ENCODE measurements at regions not wholly inside any gene's neighbourhood (a gene's known extent, or its start where the extent isn't known, plus 50 kb on each side); places are given as distances from the start of the nearest gene placed in this dataset.

GRCh38 chr13:111401151-111401550, 80.7 kb downstream of the TEX29 start:
- peak in 1 of 3 donors; percentile 13 for DNase-seq
- intact Hi-C loops (cut with DNase I) = no loop called here
- no peak for TF ChIP-seq POLR2A (IDR thresholded peaks at IDR 0.05)
- no peak for ATAC-seq
- H3K36me3 ChIP-seq = no peaks in the 10 kb centered on the region
- no peak overlapping the region for H3K27ac ChIP-seq
- no peaks in the 10 kb centered on the region for H3K9me3 ChIP-seq
- H3K4me1 ChIP-seq = no peaks in the 10 kb centered on the region
- no peak overlapping the region for H3K4me3 ChIP-seq
- no peaks in the 10 kb centered on the region for H3K27me3 ChIP-seq
- 34% methylated on average over 4 of the region's 6 CpGs for WGBS (ENCODE audit: insufficient coverage, low coverage, low lambda C conversion rate, missing lambda C conversion rate)

DNA sequence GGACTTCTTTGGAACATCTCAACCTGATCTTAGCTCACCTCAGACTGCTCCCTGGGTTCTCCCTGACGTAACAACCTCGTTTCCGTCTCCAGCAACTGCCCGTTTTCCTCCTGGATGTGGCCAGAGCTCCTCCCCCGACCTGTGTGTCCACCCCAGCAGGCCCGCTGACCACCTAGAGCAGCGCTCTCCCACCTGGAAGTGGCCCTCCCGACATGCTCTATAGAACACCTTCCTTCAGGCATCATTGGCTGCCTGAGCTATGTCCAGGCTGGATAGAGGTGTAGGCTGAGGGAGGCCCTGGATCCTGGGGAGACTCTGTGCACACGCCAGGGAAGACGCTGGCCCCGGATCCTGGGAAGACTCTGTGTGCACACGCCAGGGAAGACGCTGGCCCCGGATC, 81.3 kb downstream of the TEX29 start:
- Histone ChIP-seq H3K27ac (no peak overlapping the region), H3K4me1 (no peaks in the 10 kb centered on the region), H3K36me3 (no peaks in the 10 kb centered on the region), H3K4me3 (no peak overlapping the region), H3K9me3 (no peaks in the 10 kb centered on the region), H3K27me3 (no peaks in the 10 kb centered on the region)
- WGBS (ENCODE audit: insufficient coverage, low coverage, low lambda C conversion rate, missing lambda C conversion rate) = 57% methylated on average over 7 of the region's 14 CpGs
- TF ChIP-seq, protein P1, sequence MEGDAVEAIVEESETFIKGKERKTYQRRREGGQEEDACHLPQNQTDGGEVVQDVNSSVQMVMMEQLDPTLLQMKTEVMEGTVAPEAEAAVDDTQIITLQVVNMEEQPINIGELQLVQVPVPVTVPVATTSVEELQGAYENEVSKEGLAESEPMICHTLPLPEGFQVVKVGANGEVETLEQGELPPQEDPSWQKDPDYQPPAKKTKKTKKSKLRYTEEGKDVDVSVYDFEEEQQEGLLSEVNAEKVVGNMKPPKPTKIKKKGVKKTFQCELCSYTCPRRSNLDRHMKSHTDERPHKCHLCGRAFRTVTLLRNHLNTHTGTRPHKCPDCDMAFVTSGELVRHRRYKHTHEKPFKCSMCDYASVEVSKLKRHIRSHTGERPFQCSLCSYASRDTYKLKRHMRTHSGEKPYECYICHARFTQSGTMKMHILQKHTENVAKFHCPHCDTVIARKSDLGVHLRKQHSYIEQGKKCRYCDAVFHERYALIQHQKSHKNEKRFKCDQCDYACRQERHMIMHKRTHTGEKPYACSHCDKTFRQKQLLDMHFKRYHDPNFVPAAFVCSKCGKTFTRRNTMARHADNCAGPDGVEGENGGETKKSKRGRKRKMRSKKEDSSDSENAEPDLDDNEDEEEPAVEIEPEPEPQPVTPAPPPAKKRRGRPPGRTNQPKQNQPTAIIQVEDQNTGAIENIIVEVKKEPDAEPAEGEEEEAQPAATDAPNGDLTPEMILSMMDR (IDR thresholded peaks at IDR 0.05) = no peak
- TF ChIP-seq POLR2A (IDR thresholded peaks at IDR 0.05) = no peak
- ATAC-seq = no peak
- intact Hi-C loops (cut with DNase I) = no loop called here
- DNase-seq = peak in 1 of 3 donors; percentile 24

GRCh38 chr13:111402441-111402840, 82.0 kb downstream of the TEX29 start:
- no peaks in the 10 kb centered on the region for H3K4me1 ChIP-seq
- no peaks in the 10 kb centered on the region for H3K27me3 ChIP-seq
- no peaks in the 10 kb centered on the region for H3K36me3 ChIP-seq
- 54% methylated on average over 2 of the region's 15 CpGs for WGBS (ENCODE audit: insufficient coverage, low coverage, low lambda C conversion rate, missing lambda C conversion rate)
- no peak overlapping the region for H3K27ac ChIP-seq
- TF ChIP-seq, protein P1 (IDR thresholded peaks at IDR 0.05) = no peak
- TF ChIP-seq POLR2A (IDR thresholded peaks at IDR 0.05) = no peak
- DNase-seq (peak in 1 of 3 donors; percentile 28), ATAC-seq (no peak)
- no peaks in the 10 kb centered on the region for H3K9me3 ChIP-seq
- intact Hi-C loops (cut with DNase I) = no loop called here
- no peak overlapping the region for H3K4me3 ChIP-seq

DNA sequence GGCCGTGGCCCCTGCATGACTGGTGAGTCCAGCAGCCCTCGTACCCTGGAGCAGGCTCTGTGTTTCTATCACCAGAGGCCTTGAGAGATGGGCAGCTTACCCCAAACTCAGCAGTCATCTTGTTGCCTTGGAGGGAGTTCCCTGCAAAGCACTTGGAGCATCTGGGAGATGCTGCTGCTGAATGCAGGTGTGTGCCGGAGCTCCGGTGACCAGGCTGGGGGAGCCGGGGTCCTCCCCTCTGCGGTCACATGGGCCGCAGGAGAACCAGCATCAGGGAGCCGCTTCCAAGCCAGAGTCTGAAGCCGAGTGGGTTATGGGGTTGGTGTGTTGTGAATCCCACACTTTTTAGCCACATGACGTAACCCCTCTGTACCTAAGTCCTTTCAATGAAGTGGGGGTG, 82.8 kb downstream of the TEX29 start:
- ATAC-seq (no peak), DNase-seq (peak in 1 of 3 donors; percentile 25)
- no CpG with 5 or more reads among the region's 10 CpGs for WGBS (ENCODE audit: insufficient coverage, low coverage, low lambda C conversion rate, missing lambda C conversion rate)

DNA sequence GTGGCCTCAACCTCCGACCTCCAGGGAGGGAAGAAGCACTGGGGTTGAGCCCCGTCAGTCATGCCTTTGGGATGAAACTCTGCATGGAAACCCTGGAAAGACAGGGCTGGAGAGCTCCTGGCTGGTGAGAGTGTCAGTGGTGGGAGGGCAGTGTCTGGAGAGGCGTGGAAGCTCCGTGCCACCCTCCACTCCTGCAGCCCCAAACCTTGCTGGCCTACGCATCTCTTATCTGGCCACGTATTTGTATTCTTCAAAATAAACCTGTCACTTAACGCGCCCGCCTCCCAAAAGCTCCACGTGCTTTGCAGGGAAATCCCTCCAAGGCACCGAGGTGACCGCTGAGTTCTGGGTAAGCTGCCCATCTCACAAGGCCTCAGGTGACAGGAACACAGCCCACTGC, 84.3 kb downstream of the TEX29 start:
- no peaks in the 10 kb centered on the region for H3K4me1 ChIP-seq
- DNase-seq (peak in 1 of 3 donors; percentile 38), ATAC-seq (no peak)
- intact Hi-C loops (cut with DNase I) = no loop called here
- H3K9me3 ChIP-seq = no peaks in the 10 kb centered on the region
- TF ChIP-seq, protein P1 (IDR thresholded peaks at IDR 0.05) = no peak
- no peak for TF ChIP-seq POLR2A (IDR thresholded peaks at IDR 0.05)
- H3K27me3 ChIP-seq = no peaks in the 10 kb centered on the region
- WGBS (ENCODE audit: insufficient coverage, low coverage, low lambda C conversion rate, missing lambda C conversion rate) = 13% methylated on average over 3 of the region's 12 CpGs
- H3K36me3 ChIP-seq = no peaks in the 10 kb centered on the region
- no peak overlapping the region for H3K27ac ChIP-seq
- H3K4me3 ChIP-seq = no peak overlapping the region

More for the DNA sequence above, 82.8 kb downstream of the TEX29 start:
- Histone ChIP-seq H3K9me3 (no peaks in the 10 kb centered on the region), H3K36me3 (no peaks in the 10 kb centered on the region), H3K27me3 (no peaks in the 10 kb centered on the region), H3K4me3 (no peak overlapping the region), H3K4me1 (no peaks in the 10 kb centered on the region), H3K27ac (no peak overlapping the region)
- TF ChIP-seq POLR2A (IDR thresholded peaks at IDR 0.05) = no peak
- TF ChIP-seq, protein P1 (IDR thresholded peaks at IDR 0.05) = no peak
- intact Hi-C loops (cut with DNase I) = no loop called here
